ENCODE measurements at regions not wholly inside any gene's neighbourhood (a gene's known extent, or its start where the extent isn't known, plus 50 kb on each side); places are given as distances from the start of the nearest gene placed in this dataset.

- TF ChIP-seq REST (IDR thresholded peaks at IDR 0.05; ENCODE audit: low read depth) = no peak
- no peak for TF ChIP-seq FOXM1 (IDR thresholded peaks at IDR 0.05; ENCODE audit: borderline replicate concordance, low read depth)
- TF ChIP-seq CEBPB (IDR thresholded peaks at IDR 0.05) = no peak
- no peak for TF ChIP-seq EGR1 (IDR thresholded peaks at IDR 0.05)
These were observed 232.4 kb downstream of the SEC16B start for GRCh38 chr1:177737456-177737855.
